Ovary (tissue), 3 donors: ENCODE measurements at regions not wholly inside any gene's neighbourhood (a gene's known extent, or its start where the extent isn't known, plus 50 kb on each side); places are given as distances from the start of the nearest gene placed in this dataset.
"Not testable (repeated sequence)": the region's sequence is repeated elsewhere in the genome, so short reads cannot be mapped to it uniquely, and the experiment has no call there.

Source experiments
- POLR2A ChIP-seq: fragments of 450-650 bp; IDR thresholded peaks from one replicate; pipeline ENCODE4 v1.6.1; 2017; ENCODE audit warnings: antibody characterized with exemption, mild to moderate bottlenecking, moderate library complexity
- TF ChIP-seq, protein P1 (sequence below), 3 donors: fragments of 450-650 bp in 2 of 3; fragments of 200-600 bp in 1 of 3; IDR thresholded peaks; one replicate each; pipeline versions ENCODE4 v1.5.1 to v1.8.0; 2016 to 2022; ENCODE audit warnings: antibody characterized with exemption in 3 of 3, mild to moderate bottlenecking in 1 of 3
- donor health status: DM: no; HTN: no; CAD: no.

- TF ChIP-seq, protein P1, sequence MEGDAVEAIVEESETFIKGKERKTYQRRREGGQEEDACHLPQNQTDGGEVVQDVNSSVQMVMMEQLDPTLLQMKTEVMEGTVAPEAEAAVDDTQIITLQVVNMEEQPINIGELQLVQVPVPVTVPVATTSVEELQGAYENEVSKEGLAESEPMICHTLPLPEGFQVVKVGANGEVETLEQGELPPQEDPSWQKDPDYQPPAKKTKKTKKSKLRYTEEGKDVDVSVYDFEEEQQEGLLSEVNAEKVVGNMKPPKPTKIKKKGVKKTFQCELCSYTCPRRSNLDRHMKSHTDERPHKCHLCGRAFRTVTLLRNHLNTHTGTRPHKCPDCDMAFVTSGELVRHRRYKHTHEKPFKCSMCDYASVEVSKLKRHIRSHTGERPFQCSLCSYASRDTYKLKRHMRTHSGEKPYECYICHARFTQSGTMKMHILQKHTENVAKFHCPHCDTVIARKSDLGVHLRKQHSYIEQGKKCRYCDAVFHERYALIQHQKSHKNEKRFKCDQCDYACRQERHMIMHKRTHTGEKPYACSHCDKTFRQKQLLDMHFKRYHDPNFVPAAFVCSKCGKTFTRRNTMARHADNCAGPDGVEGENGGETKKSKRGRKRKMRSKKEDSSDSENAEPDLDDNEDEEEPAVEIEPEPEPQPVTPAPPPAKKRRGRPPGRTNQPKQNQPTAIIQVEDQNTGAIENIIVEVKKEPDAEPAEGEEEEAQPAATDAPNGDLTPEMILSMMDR (IDR thresholded peaks at IDR 0.05) = not testable (repeated sequence)
- not testable (repeated sequence) for TF ChIP-seq POLR2A
Observed at GRCh38 chr6:78260427-78260826, 606.9 kb upstream of the IRAK1BP1 start.
